Liver (tissue), 8 donors: ENCODE measurements at regions not wholly inside any gene's neighbourhood (a gene's known extent, or its start where the extent isn't known, plus 50 kb on each side); places are given as distances from the start of the nearest gene placed in this dataset.

ENCODE experiments used
- DNase-seq: peaks from one replicate; pipeline ENCODE4 v3.0.0-alpha.2; 2017; ENCODE audit warnings: low spot score
- H3K27ac ChIP-seq, 2 donors: one replicate each; pipeline ENCODE4 v1.7.0; 2013; ENCODE audit warnings: inconsistent platforms in 2 of 2, low read length in 2 of 2, control low read depth in 1 of 2, low read depth in 1 of 2, mild to moderate bottlenecking in 1 of 2
- H3K27me3 ChIP-seq, 4 donors: one replicate each; pipeline versions ENCODE4 v1.6.1 to v1.7.0; 2013; ENCODE audit warnings: low read length in 3 of 4, inconsistent platforms in 1 of 4, mild to moderate bottlenecking in 1 of 4, moderate library complexity in 1 of 4; ENCODE audit not compliant: control insufficient read depth in 4 of 4, insufficient read depth in 4 of 4
- H3K36me3 ChIP-seq, 4 donors: one replicate each; pipeline versions ENCODE4 v1.6.1 to v1.7.0; 2013; ENCODE audit warnings: low read length in 3 of 4, mild to moderate bottlenecking in 3 of 4, low read depth in 1 of 4, moderate library complexity in 1 of 4; ENCODE audit not compliant: control insufficient read depth in 4 of 4, insufficient read depth in 3 of 4
- H3K4me1 ChIP-seq, 4 donors: one replicate each; pipeline versions ENCODE4 v1.6.1 to v1.7.0; 2013; ENCODE audit warnings: low read length in 3 of 4, mild to moderate bottlenecking in 3 of 4, moderate library complexity in 1 of 4; ENCODE audit not compliant: control insufficient read depth in 4 of 4, insufficient read depth in 4 of 4
- H3K4me3 ChIP-seq, 3 donors: one replicate each; pipeline versions ENCODE4 v1.6.1 to v1.7.0; 2013; ENCODE audit warnings: low read length in 3 of 3, control low read depth in 1 of 3, low read depth in 1 of 3, mild to moderate bottlenecking in 1 of 3
- H3K9ac ChIP-seq, 2 donors: one replicate each; pipeline ENCODE4 v1.7.0; 2013; ENCODE audit warnings: low read length in 2 of 2, mild to moderate bottlenecking in 2 of 2, moderate library complexity in 2 of 2, control low read depth in 1 of 2, low read depth in 1 of 2
- H3K9me3 ChIP-seq, 4 donors: one replicate each; pipeline versions ENCODE4 v1.6.1 to v1.7.0; 2013; ENCODE audit warnings: low read length in 3 of 4; ENCODE audit not compliant: control insufficient read depth in 4 of 4
- ATF3 ChIP-seq: IDR thresholded peaks from 2 replicates; pipeline ENCODE4 v1.6.1; 2016; ENCODE audit warnings: antibody characterized with exemption
- CTCF ChIP-seq: fragments of 150-350 bp; IDR thresholded peaks from 2 replicates; pipeline ENCODE4 v1.5.1; 2017; ENCODE audit warnings: improper control_type of control experiment, low read depth, low read length; ENCODE audit not compliant: missing input control
- FOXA1 ChIP-seq: IDR thresholded peaks from 2 replicates; pipeline ENCODE4 v1.6.1; 2016; ENCODE audit warnings: antibody characterized with exemption
- HNF4A ChIP-seq, 2 donors: conservative IDR thresholded peaks; 2 replicates each; pipeline ENCODE4 v1.6.1; 2016; ENCODE audit warnings: antibody characterized with exemption in 2 of 2, mild to moderate bottlenecking in 2 of 2
- HNF4G ChIP-seq: IDR thresholded peaks from 2 replicates; pipeline ENCODE4 v1.6.1; 2016; ENCODE audit warnings: antibody characterized with exemption
- MAX ChIP-seq: IDR thresholded peaks from 2 replicates; pipeline ENCODE4 v1.6.1; 2016; ENCODE audit warnings: antibody characterized with exemption
- NR2F2 ChIP-seq: IDR thresholded peaks from 2 replicates; pipeline ENCODE4 v1.6.1; 2016; ENCODE audit warnings: antibody characterized with exemption
- RAD21 ChIP-seq, 2 donors: IDR thresholded peaks; 2 replicates each; pipeline ENCODE4 v1.6.1; 2016; ENCODE audit warnings: antibody characterized with exemption in 2 of 2, mild to moderate bottlenecking in 2 of 2
- RXRA ChIP-seq, 2 donors: IDR thresholded peaks; 2 replicates each; pipeline ENCODE4 v1.6.1; 2017 to 2018; ENCODE audit warnings: antibody characterized with exemption in 2 of 2, mild to moderate bottlenecking in 1 of 2
- SP1 ChIP-seq: IDR thresholded peaks from 2 replicates; pipeline ENCODE4 v1.6.1; 2018; ENCODE audit warnings: antibody characterized with exemption, mild to moderate bottlenecking
- TAF1 ChIP-seq: conservative IDR thresholded peaks from 2 replicates; pipeline ENCODE4 v1.6.1; 2016; ENCODE audit warnings: antibody characterized with exemption, mild to moderate bottlenecking
- WGBS: extraction: QIAGEN DNeasy Blood & Tissue Kit; methylation state at CpG from one replicate; pipeline ENCODE4 v1.1.7; 2013; 5-methylcytosine and 5-hydroxymethylcytosine counted together
- TF ChIP-seq, protein P1 (sequence below): IDR thresholded peaks from 2 replicates; pipeline ENCODE4 v1.6.1; 2016; ENCODE audit warnings: antibody characterized with exemption, mild to moderate bottlenecking
- TF ChIP-seq, protein P2 (sequence below): IDR thresholded peaks from 2 replicates; pipeline ENCODE4 v1.6.1; 2016; ENCODE audit warnings: antibody characterized with exemption
- donor health status: healthy.
- donor health status: healthy.
- donor health status: healthy.
- donor health status: healthy.
- donor health status: healthy.

GRCh38 chr1:181396171-181396670 is 87.1 kb upstream of the CACNA1E start:
- 82% methylated on average over 5 of the region's 5 CpGs for WGBS

More at GRCh38 chr1:181396171-181396670, 87.1 kb upstream of the CACNA1E start:
- Histone ChIP-seq H3K4me1 (no peaks in the 10 kb centered on the region), H3K4me3 (no peak overlapping the region), H3K9me3 (no peaks in the 10 kb centered on the region), H3K9ac (no peak overlapping the region), H3K27me3 (no peaks in the 10 kb centered on the region), H3K36me3 (no peaks in the 10 kb centered on the region), H3K27ac (no peak overlapping the region)
- no peak for DNase-seq
- TF ChIP-seq CTCF (no peak), RXRA (IDR thresholded peaks at IDR 0.05) (no peak), HNF4A (conservative IDR thresholded peaks at IDR 0.05) (no peak), ATF3 (no peak), MAX (no peak), RAD21 (IDR thresholded peaks at IDR 0.05) (no peak), SP1 (no peak), NR2F2 (no peak), FOXA1 (no peak), TAF1 (no peak), HNF4G (no peak)
- TF ChIP-seq, protein P1, sequence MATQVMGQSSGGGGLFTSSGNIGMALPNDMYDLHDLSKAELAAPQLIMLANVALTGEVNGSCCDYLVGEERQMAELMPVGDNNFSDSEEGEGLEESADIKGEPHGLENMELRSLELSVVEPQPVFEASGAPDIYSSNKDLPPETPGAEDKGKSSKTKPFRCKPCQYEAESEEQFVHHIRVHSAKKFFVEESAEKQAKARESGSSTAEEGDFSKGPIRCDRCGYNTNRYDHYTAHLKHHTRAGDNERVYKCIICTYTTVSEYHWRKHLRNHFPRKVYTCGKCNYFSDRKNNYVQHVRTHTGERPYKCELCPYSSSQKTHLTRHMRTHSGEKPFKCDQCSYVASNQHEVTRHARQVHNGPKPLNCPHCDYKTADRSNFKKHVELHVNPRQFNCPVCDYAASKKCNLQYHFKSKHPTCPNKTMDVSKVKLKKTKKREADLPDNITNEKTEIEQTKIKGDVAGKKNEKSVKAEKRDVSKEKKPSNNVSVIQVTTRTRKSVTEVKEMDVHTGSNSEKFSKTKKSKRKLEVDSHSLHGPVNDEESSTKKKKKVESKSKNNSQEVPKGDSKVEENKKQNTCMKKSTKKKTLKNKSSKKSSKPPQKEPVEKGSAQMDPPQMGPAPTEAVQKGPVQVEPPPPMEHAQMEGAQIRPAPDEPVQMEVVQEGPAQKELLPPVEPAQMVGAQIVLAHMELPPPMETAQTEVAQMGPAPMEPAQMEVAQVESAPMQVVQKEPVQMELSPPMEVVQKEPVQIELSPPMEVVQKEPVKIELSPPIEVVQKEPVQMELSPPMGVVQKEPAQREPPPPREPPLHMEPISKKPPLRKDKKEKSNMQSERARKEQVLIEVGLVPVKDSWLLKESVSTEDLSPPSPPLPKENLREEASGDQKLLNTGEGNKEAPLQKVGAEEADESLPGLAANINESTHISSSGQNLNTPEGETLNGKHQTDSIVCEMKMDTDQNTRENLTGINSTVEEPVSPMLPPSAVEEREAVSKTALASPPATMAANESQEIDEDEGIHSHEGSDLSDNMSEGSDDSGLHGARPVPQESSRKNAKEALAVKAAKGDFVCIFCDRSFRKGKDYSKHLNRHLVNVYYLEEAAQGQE, result no peak
- TF ChIP-seq, protein P2, sequence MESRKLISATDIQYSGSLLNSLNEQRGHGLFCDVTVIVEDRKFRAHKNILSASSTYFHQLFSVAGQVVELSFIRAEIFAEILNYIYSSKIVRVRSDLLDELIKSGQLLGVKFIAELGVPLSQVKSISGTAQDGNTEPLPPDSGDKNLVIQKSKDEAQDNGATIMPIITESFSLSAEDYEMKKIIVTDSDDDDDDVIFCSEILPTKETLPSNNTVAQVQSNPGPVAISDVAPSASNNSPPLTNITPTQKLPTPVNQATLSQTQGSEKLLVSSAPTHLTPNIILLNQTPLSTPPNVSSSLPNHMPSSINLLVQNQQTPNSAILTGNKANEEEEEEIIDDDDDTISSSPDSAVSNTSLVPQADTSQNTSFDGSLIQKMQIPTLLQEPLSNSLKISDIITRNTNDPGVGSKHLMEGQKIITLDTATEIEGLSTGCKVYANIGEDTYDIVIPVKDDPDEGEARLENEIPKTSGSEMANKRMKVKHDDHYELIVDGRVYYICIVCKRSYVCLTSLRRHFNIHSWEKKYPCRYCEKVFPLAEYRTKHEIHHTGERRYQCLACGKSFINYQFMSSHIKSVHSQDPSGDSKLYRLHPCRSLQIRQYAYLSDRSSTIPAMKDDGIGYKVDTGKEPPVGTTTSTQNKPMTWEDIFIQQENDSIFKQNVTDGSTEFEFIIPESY, result no peak
